ENCODE measurements at regions not wholly inside any gene's neighbourhood (a gene's known extent, or its start where the extent isn't known, plus 50 kb on each side); places are given as distances from the start of the nearest gene placed in this dataset.

DNA sequence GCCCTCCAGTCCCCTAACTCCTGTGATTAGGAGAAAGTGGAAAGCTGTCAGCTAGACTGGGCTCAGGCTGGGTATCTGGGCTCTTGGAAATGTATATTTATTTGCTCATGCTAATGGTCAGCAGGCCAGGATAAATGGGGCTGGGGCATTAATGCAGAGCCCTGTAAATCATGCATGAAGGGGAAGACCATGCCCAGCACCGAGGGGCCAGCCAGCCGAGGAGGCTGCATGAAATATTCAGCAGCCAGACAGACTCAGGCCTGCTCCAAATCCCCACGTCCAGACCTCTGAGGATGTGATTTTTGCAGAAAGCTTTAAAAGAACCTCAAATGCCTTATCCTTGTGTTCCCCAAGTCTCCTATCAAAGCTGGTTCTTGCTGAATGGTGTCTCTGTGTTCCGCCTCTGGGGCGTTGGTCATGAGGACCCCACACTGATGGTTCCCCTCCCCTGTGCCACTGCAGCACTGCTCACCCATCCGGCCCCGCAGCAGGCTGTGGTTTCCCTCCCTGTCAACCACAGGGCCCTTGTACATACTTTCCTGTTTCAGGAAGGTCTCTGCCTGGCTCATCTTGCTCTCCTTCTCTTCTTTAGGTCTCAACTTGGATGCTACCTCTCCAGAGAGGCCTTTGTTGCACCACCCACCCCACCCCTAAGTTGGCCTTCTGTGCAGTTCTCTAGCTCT is 358.4 kb downstream of the CDH26 start:
- no peak for DNase-seq (ENCODE audit: low spot score)

DNA sequence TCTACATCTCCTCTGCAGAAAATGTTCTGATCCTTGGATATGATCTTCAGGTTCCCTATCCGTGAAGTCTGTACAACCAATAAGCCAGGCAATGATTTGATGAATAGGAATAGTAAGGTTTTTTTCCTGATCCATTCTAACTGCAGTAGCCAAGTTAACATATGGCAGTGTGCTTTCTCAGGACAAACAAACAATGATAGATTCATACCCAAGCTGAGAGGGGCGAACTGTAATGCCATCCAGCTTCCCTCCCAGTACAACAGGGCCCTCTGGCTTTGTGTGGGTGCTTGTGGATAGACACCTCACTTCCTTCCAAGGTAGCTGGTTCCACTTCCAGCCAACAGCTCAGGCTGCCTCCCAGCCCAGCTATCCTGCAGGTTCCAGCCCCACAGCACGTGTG is 359.2 kb downstream of the CDH26 start:
- no peak for DNase-seq (ENCODE audit: low spot score)

DNA sequence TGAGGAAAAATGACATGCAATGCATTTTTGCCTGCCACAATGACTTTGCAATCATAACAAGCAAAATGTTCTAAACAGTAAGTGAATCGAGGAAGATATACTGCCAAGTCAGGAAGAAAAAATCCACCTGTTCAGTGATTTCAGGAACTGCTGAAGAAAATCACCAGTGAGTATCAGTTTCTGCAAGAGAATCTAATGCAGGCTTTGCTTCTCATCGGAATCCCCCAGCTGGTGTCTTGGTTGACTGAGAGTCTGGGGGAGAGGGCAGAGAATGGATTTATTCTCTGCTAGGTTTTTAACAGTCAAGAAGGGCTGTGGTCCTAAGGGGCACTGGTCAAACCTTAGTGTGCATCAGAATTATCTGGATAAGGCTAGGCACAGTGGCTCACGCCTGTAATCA is 363.4 kb downstream of the CDH26 start:
- no peak for DNase-seq (ENCODE audit: low spot score)

DNA sequence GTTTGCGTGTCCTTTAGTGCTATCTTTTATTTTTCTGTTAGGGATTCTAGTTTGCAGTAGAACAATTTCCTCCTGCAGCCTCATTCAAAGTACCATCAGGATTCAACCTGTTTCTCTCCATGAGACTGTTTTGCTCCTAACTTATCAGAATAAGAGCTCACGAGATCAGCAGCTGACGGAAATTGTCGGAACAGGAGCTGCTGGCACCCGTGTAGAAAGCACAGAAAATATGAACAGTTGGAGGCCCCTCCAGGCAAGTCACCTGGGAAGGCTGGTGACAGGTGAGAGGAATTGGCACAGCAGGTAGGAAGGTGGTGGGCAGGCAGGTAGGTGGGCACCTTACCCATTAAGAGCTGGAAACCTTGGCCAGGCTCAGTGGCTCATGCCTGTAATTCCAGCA is 368.6 kb downstream of the CDH26 start:
- DNase-seq (ENCODE audit: low spot score): no peak

- no peak for DNase-seq (ENCODE audit: low spot score)
Measured at GRCh38 chr20:60327971-60328660, 369.9 kb downstream of the CDH26 start.

- DNase-seq (ENCODE audit: low spot score): no peak
Measured at GRCh38 chr20:60330461-60330860, 372.2 kb downstream of the CDH26 start.

DNA sequence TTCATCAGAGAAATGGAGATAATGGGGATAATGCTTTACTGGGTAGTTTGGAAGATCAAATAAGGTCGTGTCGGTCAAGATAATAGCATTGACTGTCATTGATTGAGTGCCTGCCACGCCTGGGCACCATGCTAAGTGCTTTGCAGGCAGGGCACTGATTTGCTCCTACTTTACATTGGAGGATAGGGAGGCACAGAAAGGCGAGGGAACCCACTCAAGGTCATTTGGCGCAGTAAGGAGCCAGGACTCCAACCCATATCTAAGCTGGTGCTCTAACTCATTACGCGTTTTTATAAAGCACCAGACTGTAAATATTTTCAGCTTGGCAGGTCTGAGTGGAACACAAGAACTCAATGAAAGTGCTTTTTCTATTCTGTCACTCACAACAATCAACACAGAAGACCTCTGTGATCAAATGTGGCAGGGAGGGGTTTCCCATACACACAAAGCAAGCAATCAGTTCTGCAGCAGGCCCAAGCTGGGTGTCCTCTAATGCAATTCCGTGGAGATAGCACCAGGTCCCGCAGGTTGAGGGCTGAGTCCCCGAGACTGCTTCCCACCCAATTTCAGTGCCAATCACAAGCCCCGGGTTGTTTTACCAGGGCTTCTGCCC is 373.6 kb downstream of the CDH26 start:
- DNase-seq (ENCODE audit: low spot score): no peak

GRCh38 chr20:60332523-60332922 is 374.3 kb downstream of the CDH26 start:
- DNase-seq (ENCODE audit: low spot score): no peak

DNA sequence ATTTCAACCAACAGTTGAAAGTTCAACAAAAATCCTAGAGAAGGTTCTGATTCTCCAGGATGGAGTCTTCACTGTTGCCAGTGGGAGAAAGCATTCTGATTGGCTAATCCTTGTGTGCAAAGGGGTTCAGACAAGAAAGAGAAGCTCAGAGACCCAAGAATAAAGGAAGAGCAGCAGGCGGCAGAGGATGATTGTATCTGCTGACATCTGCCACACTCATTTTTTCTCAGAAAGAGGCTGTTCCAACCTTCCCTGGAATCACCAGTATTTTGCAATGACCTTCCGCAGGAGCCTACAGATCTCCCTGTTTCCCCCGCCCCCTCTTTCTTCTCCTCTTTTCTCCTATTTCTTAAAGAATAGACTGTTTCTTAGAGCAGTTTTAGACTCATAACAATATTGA is 376.7 kb downstream of the CDH26 start:
- DNase-seq (ENCODE audit: low spot score): no peak

DNA sequence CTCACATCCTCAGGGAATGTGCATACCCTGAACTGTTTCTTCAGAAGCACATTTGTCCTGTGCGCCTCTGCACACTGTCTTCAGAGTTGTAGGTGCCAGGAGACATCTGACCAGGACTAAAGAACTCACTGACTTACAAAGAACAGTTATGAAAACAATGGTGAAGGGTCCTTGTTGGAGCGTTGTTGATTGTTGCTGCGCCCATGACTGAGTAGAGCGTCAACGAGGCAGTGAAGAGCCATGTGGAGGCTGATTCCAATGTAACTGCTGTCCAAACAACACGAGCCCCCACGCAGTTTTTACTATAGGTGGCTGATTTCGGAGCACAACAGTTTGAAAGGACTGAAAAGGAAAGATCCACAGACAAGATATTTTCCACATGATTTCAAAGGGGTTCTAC is 380.3 kb downstream of the CDH26 start:
- DNase-seq (ENCODE audit: low spot score): no peak

GRCh38 chr20:60339738-60340137 is 381.5 kb downstream of the CDH26 start:
- no peak for DNase-seq (ENCODE audit: low spot score)

- DNase-seq (ENCODE audit: low spot score): no peak
Measured at GRCh38 chr20:60340232-60340631, 382.0 kb downstream of the CDH26 start.

DNA sequence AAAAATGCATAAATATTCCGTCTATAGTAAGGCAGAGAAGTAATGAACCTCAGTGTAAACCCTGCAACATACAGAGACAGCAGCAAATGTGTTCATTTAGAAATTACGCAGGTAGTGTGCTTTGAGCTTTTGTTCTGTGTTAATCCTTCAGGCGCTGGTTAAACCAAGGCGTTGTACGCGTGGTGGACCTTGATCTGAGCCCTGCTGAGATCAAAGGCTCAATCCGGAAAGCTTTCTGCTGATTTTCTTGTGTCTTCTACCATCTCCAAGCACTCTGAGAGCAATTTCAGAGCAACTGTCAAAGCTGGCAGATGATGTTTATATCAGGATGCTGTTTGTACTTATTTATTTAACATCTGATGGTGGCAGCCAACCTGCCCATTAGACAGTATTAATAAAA is 382.8 kb downstream of the CDH26 start:
- DNase-seq (ENCODE audit: low spot score): no peak

GRCh38 chr20:60345106-60345505 is 386.9 kb downstream of the CDH26 start:
- DNase-seq (ENCODE audit: low spot score): no peak

GRCh38 chr20:60349418-60349817 is 391.2 kb downstream of the CDH26 start:
- no peak for DNase-seq (ENCODE audit: low spot score)

DNA sequence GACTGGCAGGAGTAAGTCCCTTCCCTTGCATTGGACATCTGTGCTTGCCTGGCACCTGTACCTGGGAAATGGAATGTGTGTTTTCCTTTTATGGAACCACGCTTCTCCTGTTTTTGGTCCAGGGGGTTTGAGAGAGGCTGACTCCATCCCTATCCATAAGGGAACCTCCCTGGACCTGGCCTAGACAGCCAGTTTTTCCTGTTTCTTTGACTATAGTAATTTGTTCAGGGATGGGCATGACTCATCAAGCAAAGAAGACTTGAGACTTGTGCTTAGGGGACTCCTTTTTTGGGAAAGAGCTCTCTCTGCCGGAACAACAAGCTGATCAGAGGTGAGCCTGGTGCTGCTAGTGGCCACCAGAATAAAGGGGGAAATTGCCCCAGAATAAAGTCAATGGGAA is 393.8 kb downstream of the CDH26 start:
- no peak for DNase-seq (ENCODE audit: low spot score)

- no peak for DNase-seq (ENCODE audit: low spot score)
Measured at GRCh38 chr20:60352596-60352995, 394.4 kb downstream of the CDH26 start.

GRCh38 chr20:60354024-60354580 is 395.9 kb downstream of the CDH26 start:
- no peak for DNase-seq (ENCODE audit: low spot score)

GRCh38 chr20:60358101-60358500 is 399.9 kb downstream of the CDH26 start:
- DNase-seq (ENCODE audit: low spot score): no peak

DNA sequence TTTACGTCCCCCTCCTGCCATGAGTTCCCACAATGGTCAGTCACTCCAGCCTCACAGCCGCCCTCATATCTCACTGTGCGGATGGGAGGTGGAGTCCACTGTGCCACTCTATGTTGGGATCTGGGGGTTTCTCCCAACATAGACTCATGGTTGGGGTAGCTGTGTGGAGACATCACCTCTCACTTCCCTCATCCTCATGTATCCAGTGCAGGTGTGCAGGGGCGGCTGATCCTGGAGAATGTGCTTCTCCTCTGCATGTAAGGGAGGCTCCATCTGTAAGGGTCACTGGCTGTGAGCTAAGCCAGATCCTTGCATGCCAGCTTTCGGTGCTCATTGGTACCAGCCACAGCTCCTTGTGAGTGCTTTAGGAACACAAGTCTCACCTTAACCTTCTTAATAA is 400.8 kb downstream of the CDH26 start:
- DNase-seq (ENCODE audit: low spot score): no peak

GRCh38 chr20:60361761-60362395 is 403.7 kb downstream of the CDH26 start:
- no peak for DNase-seq (ENCODE audit: low spot score)

- no peak for DNase-seq (ENCODE audit: low spot score)
Measured at GRCh38 chr20:60362531-60362930, 404.3 kb downstream of the CDH26 start.

GRCh38 chr20:60363698-60364097 is 405.5 kb downstream of the CDH26 start:
- no peak for DNase-seq (ENCODE audit: low spot score)

Measured in ureter (tissue), 1 donor.